ENCODE measurements at regions not wholly inside any gene's neighbourhood (a gene's known extent, or its start where the extent isn't known, plus 50 kb on each side); places are given as distances from the start of the nearest gene placed in this dataset.

DNA sequence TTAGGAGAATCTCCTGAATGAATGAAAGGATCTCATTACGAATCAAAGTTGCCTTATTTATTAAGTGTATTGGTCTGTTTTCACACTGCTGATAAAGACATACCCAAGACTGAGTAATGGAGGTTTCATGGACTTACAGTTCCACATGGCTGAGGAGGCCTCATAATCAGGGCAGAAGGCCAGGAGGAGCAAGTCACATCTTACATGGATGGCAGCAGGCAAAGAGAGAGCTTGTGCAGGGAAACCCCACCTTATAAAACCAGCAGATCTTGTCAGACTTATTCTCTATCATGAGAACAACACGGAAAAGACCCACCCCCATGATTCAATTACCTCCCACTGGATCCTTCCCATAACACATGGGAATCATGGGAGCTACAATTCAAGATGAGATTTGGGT is 785.2 kb upstream of the POU3F3 start:
- no peaks in the 10 kb centered on the region for H3K27me3 ChIP-seq (ENCODE audit: control insufficient read depth in 1 of 2, insufficient read depth in 2 of 2, low read length in 2 of 2)
- Mint-ChIP-seq H3K36me3 (ENCODE audit: low read depth) (no peaks in the 10 kb centered on the region), H3K4me3 (no peak overlapping the region), H3K9me3 (no peaks in the 10 kb centered on the region), H3K27me3 (no peaks in the 10 kb centered on the region), H3K4me1 (ENCODE audit: low read depth) (no peaks in the 10 kb centered on the region), H3K27ac (no peak overlapping the region)
- no peaks in the 10 kb centered on the region for H3K36me3 ChIP-seq (ENCODE audit: insufficient read depth, low read length)
- peaks cover 0 to 4% of the 10 kb centered on the region in 2 experiments for H3K9me3 ChIP-seq (ENCODE audit: control insufficient read depth in 1 of 2, insufficient read depth in 1 of 2, low read length in 2 of 2)
- H3K4me1 ChIP-seq (ENCODE audit: insufficient read depth, low read length), result no peaks in the 10 kb centered on the region
- no peak for DNase-seq
- H3K27ac ChIP-seq (ENCODE audit: low read depth in 1 of 2, low read length in 2 of 2), result no peak overlapping the region
- POLR2A ChIA-PET, result no interaction called here
- intact Hi-C loops (cut with DNase I, micrococcal nuclease), result no loop called here
- TF ChIP-seq, protein P1, sequence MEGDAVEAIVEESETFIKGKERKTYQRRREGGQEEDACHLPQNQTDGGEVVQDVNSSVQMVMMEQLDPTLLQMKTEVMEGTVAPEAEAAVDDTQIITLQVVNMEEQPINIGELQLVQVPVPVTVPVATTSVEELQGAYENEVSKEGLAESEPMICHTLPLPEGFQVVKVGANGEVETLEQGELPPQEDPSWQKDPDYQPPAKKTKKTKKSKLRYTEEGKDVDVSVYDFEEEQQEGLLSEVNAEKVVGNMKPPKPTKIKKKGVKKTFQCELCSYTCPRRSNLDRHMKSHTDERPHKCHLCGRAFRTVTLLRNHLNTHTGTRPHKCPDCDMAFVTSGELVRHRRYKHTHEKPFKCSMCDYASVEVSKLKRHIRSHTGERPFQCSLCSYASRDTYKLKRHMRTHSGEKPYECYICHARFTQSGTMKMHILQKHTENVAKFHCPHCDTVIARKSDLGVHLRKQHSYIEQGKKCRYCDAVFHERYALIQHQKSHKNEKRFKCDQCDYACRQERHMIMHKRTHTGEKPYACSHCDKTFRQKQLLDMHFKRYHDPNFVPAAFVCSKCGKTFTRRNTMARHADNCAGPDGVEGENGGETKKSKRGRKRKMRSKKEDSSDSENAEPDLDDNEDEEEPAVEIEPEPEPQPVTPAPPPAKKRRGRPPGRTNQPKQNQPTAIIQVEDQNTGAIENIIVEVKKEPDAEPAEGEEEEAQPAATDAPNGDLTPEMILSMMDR (IDR thresholded peaks at IDR 0.05), result no peak
- CTCF ChIA-PET, result no interaction called here
- no peak for ATAC-seq (ENCODE audit: poor library complexity)
- no peak overlapping the region for H3K4me3 ChIP-seq (ENCODE audit: low read length)

DNA sequence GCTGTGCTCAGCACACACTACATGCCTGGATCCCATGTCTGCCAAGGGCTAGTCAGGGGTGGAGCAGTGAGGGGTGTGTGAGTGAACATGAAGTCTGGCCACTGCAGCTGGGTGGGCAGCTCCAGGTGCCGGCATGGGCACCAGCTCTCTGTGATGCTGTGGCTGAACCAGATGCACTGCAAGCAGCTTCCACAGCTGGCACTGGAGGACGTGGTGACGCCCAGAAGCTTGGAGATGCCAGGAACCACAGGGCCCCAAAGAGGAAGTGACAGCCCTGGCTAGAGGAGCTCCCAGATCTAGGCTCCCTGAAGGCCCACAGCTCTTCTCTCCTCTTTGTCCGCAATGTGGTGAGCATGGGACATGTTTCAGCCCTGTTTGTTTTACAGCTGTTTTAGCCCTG is 776.3 kb upstream of the POU3F3 start:
- TF ChIP-seq, protein P1 (IDR thresholded peaks at IDR 0.05), result no peak
- H3K36me3 Mint-ChIP-seq (ENCODE audit: low read depth), result no peaks in the 10 kb centered on the region
- Histone ChIP-seq H3K4me3 (ENCODE audit: low read length) (no peak overlapping the region), H3K4me1 (ENCODE audit: insufficient read depth, low read length) (no peaks in the 10 kb centered on the region), H3K9me3 (ENCODE audit: control insufficient read depth in 1 of 2, insufficient read depth in 1 of 2, low read length in 2 of 2) (peaks cover 4 to 17% of the 10 kb centered on the region in 2 experiments), H3K36me3 (ENCODE audit: insufficient read depth, low read length) (no peaks in the 10 kb centered on the region), H3K27me3 (ENCODE audit: control insufficient read depth in 1 of 2, insufficient read depth in 2 of 2, low read length in 2 of 2) (no peaks in the 10 kb centered on the region), H3K27ac (ENCODE audit: low read depth in 1 of 2, low read length in 2 of 2) (no peak overlapping the region)
- intact Hi-C loops (cut with DNase I, micrococcal nuclease), result no loop called here
- H3K27ac Mint-ChIP-seq, result no peak overlapping the region
- H3K4me1 Mint-ChIP-seq (ENCODE audit: low read depth), result no peaks in the 10 kb centered on the region
- ChIA-PET POLR2A (no interaction called here), CTCF (no interaction called here)
- no peak overlapping the region for H3K4me3 Mint-ChIP-seq
- ATAC-seq (ENCODE audit: poor library complexity), result no peak
- H3K9me3 Mint-ChIP-seq, result no peaks in the 10 kb centered on the region
- no peak for DNase-seq
- no peaks in the 10 kb centered on the region for H3K27me3 Mint-ChIP-seq

DNA sequence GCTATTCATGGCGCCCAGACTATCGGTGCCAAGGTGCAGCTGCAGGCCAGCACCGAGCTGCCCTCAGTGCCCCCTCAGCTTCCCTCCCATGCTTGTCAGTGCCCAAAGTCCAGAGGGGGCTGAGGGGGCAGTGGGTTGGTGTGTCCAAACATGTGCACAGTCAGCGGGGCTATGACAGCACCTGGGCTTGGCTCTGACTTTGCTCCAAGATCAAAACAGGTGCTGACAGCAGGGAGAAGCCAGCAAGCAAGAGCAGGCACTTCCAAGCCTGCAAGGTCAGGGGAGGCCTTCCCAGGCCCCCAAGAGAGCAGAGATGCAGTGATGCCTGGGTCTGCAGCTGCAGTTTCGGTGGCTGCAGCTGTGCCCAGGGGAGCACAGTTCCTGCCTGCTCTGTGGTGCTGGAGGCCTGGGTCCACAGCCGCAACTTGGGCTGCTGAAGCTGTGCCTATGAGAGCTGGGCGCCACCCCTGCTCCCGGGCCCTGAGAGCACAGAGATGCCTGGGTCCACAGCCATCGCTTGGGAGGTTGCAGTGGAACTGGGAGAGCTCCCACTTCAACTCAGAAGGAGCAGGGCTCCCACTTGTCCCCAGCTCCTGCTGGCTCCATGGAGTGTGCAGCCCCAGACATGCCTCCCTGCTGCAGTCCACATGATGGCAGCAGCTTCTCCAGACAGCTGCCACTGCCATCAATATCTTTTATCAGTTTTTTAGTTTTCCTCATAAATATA is 775.3 kb upstream of the POU3F3 start:
- no peaks in the 10 kb centered on the region for H3K27me3 Mint-ChIP-seq
- Histone ChIP-seq H3K36me3 (ENCODE audit: insufficient read depth, low read length) (no peaks in the 10 kb centered on the region), H3K4me1 (ENCODE audit: insufficient read depth, low read length) (no peaks in the 10 kb centered on the region), H3K27me3 (ENCODE audit: control insufficient read depth in 1 of 2, insufficient read depth in 2 of 2, low read length in 2 of 2) (no peaks in the 10 kb centered on the region), H3K27ac (ENCODE audit: low read depth in 1 of 2, low read length in 2 of 2) (no peak overlapping the region), H3K9me3 (ENCODE audit: control insufficient read depth in 1 of 2, insufficient read depth in 1 of 2, low read length in 2 of 2) (peaks cover 0 to 17% of the 10 kb centered on the region in 2 experiments), H3K4me3 (ENCODE audit: low read length) (no peak overlapping the region)
- ChIA-PET CTCF (no interaction called here), POLR2A (no interaction called here)
- no peak overlapping the region for H3K4me3 Mint-ChIP-seq
- DNase-seq (no peak), ATAC-seq (ENCODE audit: poor library complexity) (no peak)
- H3K27ac Mint-ChIP-seq, result no peak overlapping the region
- no peaks in the 10 kb centered on the region for H3K36me3 Mint-ChIP-seq (ENCODE audit: low read depth)
- H3K4me1 Mint-ChIP-seq (ENCODE audit: low read depth), result no peaks in the 10 kb centered on the region
- TF ChIP-seq, protein P1 (IDR thresholded peaks at IDR 0.05), result no peak
- intact Hi-C loops (cut with DNase I, micrococcal nuclease), result no loop called here
- no peaks in the 10 kb centered on the region for H3K9me3 Mint-ChIP-seq
